NCI-H1694 (cell line): ENCODE measurements at regions not wholly inside any gene's neighbourhood (a gene's known extent, or its start where the extent isn't known, plus 50 kb on each side); places are given as distances from the start of the nearest gene placed in this dataset.
A peak's percentile ranks its signal among the peaks of the same experiment; 100 is the strongest.
"Not testable (repeated sequence)": the region's sequence is repeated elsewhere in the genome, so short reads cannot be mapped to it uniquely, and the experiment has no call there.

Experiments
- DNase-seq: peaks from one replicate; lab custom pipeline; 2025; lab: John Stamatoyannopoulos, UW

GRCh38 chrX:65451663-65452062 is 82.9 kb downstream of the LAS1L start:
- DNase-seq = peak; percentile 0

DNA sequence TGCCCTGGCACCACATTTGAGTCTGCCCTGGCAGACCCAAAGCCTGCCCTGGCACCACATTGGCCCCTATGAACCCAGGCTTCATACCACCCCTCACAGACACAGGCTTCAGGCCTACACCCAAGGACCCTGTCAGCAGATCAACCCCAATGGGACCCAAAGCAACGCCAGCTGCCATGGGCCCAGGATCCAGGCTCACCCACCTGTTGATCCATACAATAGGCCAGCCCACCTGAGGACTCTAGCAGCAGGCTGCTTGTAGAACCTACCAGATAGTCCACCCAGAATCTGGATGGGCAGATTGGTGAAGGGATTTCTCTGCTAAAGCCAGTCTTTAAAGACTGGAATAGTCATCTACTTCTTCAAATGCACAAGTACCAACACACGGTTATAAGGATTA is 114.4 kb downstream of the LAS1L start:
- no peak for DNase-seq

DNA sequence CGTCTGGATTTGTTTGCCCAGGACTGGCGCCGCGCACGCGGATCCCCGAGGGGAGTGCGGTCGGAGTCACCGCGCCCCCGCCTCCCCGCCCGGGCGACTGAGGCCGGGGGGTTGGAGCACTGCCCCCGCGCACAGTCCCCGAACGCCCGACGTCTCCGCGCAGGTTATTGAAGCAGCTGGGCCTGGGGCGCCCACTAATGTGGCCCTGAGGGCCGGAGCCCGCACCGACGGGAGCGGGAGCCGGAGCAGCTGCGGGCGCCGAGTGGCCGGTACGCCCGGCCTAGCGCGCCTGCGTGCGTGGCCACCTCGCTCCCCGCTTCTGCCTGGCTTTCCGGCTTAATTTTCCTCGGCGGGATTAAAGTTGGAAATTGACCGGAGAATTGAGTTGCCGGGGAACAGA is 126.9 kb downstream of the LAS1L start:
- not testable (repeated sequence) for DNase-seq

GRCh38 chrX:65407157-65407626 is 127.4 kb downstream of the LAS1L start:
- DNase-seq = no peak

- no peak for DNase-seq
Observed at GRCh38 chrX:65406532-65406931, 128.1 kb downstream of the LAS1L start.

DNA sequence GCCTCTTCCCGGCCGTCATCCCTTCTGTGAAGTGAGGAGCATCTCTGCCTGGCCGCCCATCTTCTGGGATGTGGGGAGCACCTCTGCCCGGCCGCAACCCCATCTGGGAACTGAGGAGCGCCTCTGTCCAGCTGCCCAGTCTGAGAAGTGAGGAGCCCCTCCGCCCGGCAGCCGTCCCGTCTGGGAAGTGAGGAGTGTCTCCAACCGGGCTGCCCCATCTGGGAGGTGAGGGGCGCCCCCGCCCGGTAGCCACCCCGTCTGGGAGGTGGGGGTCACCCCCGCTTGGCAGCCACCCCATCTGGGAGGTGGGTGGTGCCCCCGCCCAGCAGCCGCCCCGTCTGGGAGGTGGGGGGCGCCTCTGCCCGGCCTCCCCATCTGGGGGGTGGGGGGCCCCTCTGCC is 142.3 kb downstream of the LAS1L start:
- DNase-seq = no peak

GRCh38 chrX:65389120-65389519 is 145.5 kb downstream of the LAS1L start:
- DNase-seq = not testable (repeated sequence)
